ENCODE measurements at regions not wholly inside any gene's neighbourhood (a gene's known extent, or its start where the extent isn't known, plus 50 kb on each side); places are given as distances from the start of the nearest gene placed in this dataset.

GRCh38 chr16:72666267-72666666 lies 381.7 kb downstream of the ZFHX3 start:
- no peak for TF ChIP-seq GATA3 (IDR thresholded peaks at IDR 0.05; ENCODE audit: low read depth, low read length)
- no peak for TF ChIP-seq GATA2 (IDR thresholded peaks at IDR 0.05; ENCODE audit: low read depth, low read length)

GRCh38 chr16:72665701-72666100 lies 382.2 kb downstream of the ZFHX3 start:
- TF ChIP-seq GATA3 (IDR thresholded peaks at IDR 0.05; ENCODE audit: low read depth, low read length) (no peak), GATA2 (IDR thresholded peaks at IDR 0.05; ENCODE audit: low read depth, low read length) (no peak)

GRCh38 chr16:72664509-72665408 lies 383.2 kb downstream of the ZFHX3 start:
- TF ChIP-seq GATA3 (IDR thresholded peaks at IDR 0.05; ENCODE audit: low read depth, low read length): no peak
- TF ChIP-seq GATA2 (IDR thresholded peaks at IDR 0.05; ENCODE audit: low read depth, low read length): no peak

GRCh38 chr16:72664056-72664508 lies 383.8 kb downstream of the ZFHX3 start:
- TF ChIP-seq GATA3 (IDR thresholded peaks at IDR 0.05; ENCODE audit: low read depth, low read length) (no peak), GATA2 (IDR thresholded peaks at IDR 0.05; ENCODE audit: low read depth, low read length) (no peak)

- no peak for TF ChIP-seq GATA3 (IDR thresholded peaks at IDR 0.05; ENCODE audit: low read depth, low read length)
- no peak for TF ChIP-seq GATA2 (IDR thresholded peaks at IDR 0.05; ENCODE audit: low read depth, low read length)
Observed at GRCh38 chr16:72658888-72659717, 388.8 kb downstream of the ZFHX3 start.

- TF ChIP-seq GATA2 (IDR thresholded peaks at IDR 0.05; ENCODE audit: low read depth, low read length) (no peak), GATA3 (IDR thresholded peaks at IDR 0.05; ENCODE audit: low read depth, low read length) (no peak)
Observed at GRCh38 chr16:72657791-72658190, 390.1 kb downstream of the ZFHX3 start.

- TF ChIP-seq GATA2 (IDR thresholded peaks at IDR 0.05; ENCODE audit: low read depth, low read length) (no peak), GATA3 (IDR thresholded peaks at IDR 0.05; ENCODE audit: low read depth, low read length) (no peak)
Observed at GRCh38 chr16:72657164-72657563, 390.8 kb downstream of the ZFHX3 start.

- TF ChIP-seq GATA3 (IDR thresholded peaks at IDR 0.05; ENCODE audit: low read depth, low read length) (no peak), GATA2 (IDR thresholded peaks at IDR 0.05; ENCODE audit: low read depth, low read length) (no peak)
Observed at GRCh38 chr16:72654535-72654934, 393.4 kb downstream of the ZFHX3 start.

GRCh38 chr16:72649254-72649944 lies 398.5 kb downstream of the ZFHX3 start:
- TF ChIP-seq GATA2 (IDR thresholded peaks at IDR 0.05; ENCODE audit: low read depth, low read length): no peak
- no peak for TF ChIP-seq GATA3 (IDR thresholded peaks at IDR 0.05; ENCODE audit: low read depth, low read length)

GRCh38 chr16:72646615-72647014 lies 401.3 kb downstream of the ZFHX3 start:
- no peak for TF ChIP-seq GATA2 (IDR thresholded peaks at IDR 0.05; ENCODE audit: low read depth, low read length)

- TF ChIP-seq GATA3 (IDR thresholded peaks at IDR 0.05; ENCODE audit: low read depth, low read length) (no peak), GATA2 (IDR thresholded peaks at IDR 0.05; ENCODE audit: low read depth, low read length) (no peak)
Observed at GRCh38 chr16:72645538-72645937, 402.4 kb downstream of the ZFHX3 start.

- TF ChIP-seq GATA2 (IDR thresholded peaks at IDR 0.05; ENCODE audit: low read depth, low read length): no peak
- TF ChIP-seq GATA3 (IDR thresholded peaks at IDR 0.05; ENCODE audit: low read depth, low read length): no peak
Observed at GRCh38 chr16:72644911-72645310, 403.0 kb downstream of the ZFHX3 start.

- TF ChIP-seq GATA2 (IDR thresholded peaks at IDR 0.05; ENCODE audit: low read depth, low read length) (no peak), GATA3 (IDR thresholded peaks at IDR 0.05; ENCODE audit: low read depth, low read length) (no peak)
Observed at GRCh38 chr16:72639494-72639893, 408.4 kb downstream of the ZFHX3 start.

- no peak for TF ChIP-seq GATA2 (IDR thresholded peaks at IDR 0.05; ENCODE audit: low read depth, low read length)
- no peak for TF ChIP-seq GATA3 (IDR thresholded peaks at IDR 0.05; ENCODE audit: low read depth, low read length)
Observed at GRCh38 chr16:72637306-72637705, 410.6 kb downstream of the ZFHX3 start.
